Small intestine (tissue), 7 donors: ENCODE measurements at regions not wholly inside any gene's neighbourhood (a gene's known extent, or its start where the extent isn't known, plus 50 kb on each side); places are given as distances from the start of the nearest gene placed in this dataset.
"Not testable (repeated sequence)": the region's sequence is repeated elsewhere in the genome, so short reads cannot be mapped to it uniquely, and the experiment has no call there.

Source experiments
- DNase-seq, 2 donors: peaks; one replicate each; pipeline versions ENCODE4 v3.0.0 to v3.0.0-alpha.2; 2013
- FAIRE-seq: peaks from 2 replicates; lab custom pipeline; 2012; peaks lifted over from hg19 to GRCh38; lab: Jason Lieb, UNC
- H3K27ac ChIP-seq, 3 donors: one replicate each; pipeline ENCODE4 v1.5.1; 2013; ENCODE audit warnings: low read length in 2 of 3, mild to moderate bottlenecking in 2 of 3, control low read depth in 1 of 3, inconsistent platforms in 1 of 3, low read depth in 1 of 3, moderate library complexity in 1 of 3
- H3K27me3 ChIP-seq, 3 donors: one replicate each; pipeline ENCODE4 v1.6.1; 2013; ENCODE audit warnings: low read length in 3 of 3, inconsistent platforms in 1 of 3; ENCODE audit not compliant: control insufficient read depth in 3 of 3, insufficient read depth in 3 of 3
- H3K36me3 ChIP-seq, 3 donors: one replicate each; pipeline ENCODE4 v1.6.1; 2013; ENCODE audit warnings: low read length in 3 of 3, inconsistent platforms in 1 of 3, low read depth in 1 of 3, mild to moderate bottlenecking in 1 of 3, moderate library complexity in 1 of 3; ENCODE audit not compliant: control insufficient read depth in 3 of 3, insufficient read depth in 2 of 3
- H3K4me1 ChIP-seq, 3 donors: one replicate each; pipeline ENCODE4 v1.6.1; 2013; ENCODE audit warnings: low read length in 2 of 3, inconsistent platforms in 1 of 3, low read depth in 1 of 3, mild to moderate bottlenecking in 1 of 3, moderate library complexity in 1 of 3; ENCODE audit not compliant: control insufficient read depth in 3 of 3, insufficient read depth in 2 of 3
- H3K4me3 ChIP-seq, 3 donors: one replicate each; pipeline ENCODE4 v1.5.1; 2013; ENCODE audit warnings: low read length in 3 of 3, control low read depth in 1 of 3, inconsistent platforms in 1 of 3, low read depth in 1 of 3, mild to moderate bottlenecking in 1 of 3, moderate library complexity in 1 of 3
- H3K9me3 ChIP-seq, 2 donors: one replicate each; pipeline ENCODE4 v1.6.1; 2013; ENCODE audit warnings: low read depth in 1 of 2, low read length in 1 of 2; ENCODE audit not compliant: control insufficient read depth in 2 of 2, insufficient read depth in 1 of 2
- WGBS, 3 donors: extraction: QIAGEN DNeasy Blood & Tissue Kit; methylation state at CpG; one replicate each; pipeline ENCODE4 v1.1.7; 2013; 5-methylcytosine and 5-hydroxymethylcytosine counted together
- donor health status: healthy with polysubstance abuse.
- donor health status: control.
- donor health status: control.
- donor health status: Bipolar disorder and iron deficiency.
- donor health status: healthy.

GRCh38 chr12:60760965-60761364 lies 1165.1 kb downstream of the SLC16A7 start:
- no peak for DNase-seq
- H3K36me3 ChIP-seq: no peaks in the 10 kb centered on the region
- no peak overlapping the region for H3K4me3 ChIP-seq
- no peaks in the 10 kb centered on the region for H3K4me1 ChIP-seq
- WGBS, 3 donors: 20 to 64% (median 33%) methylated on average over 1 of the region's 1 CpG
- H3K9me3 ChIP-seq: no peaks in the 10 kb centered on the region
- no peak for FAIRE-seq
- H3K27me3 ChIP-seq: no peaks in the 10 kb centered on the region
- no peak overlapping the region for H3K27ac ChIP-seq

GRCh38 chr12:60801166-60801565 lies 1205.3 kb downstream of the SLC16A7 start:
- not testable (repeated sequence) for H3K9me3 ChIP-seq, H3K4me3 ChIP-seq, H3K36me3 ChIP-seq, H3K27me3 ChIP-seq, FAIRE-seq, H3K4me1 ChIP-seq, DNase-seq, H3K27ac ChIP-seq
- 59 to 76% (median 68%) methylated on average over 1 of the region's 1 CpG for WGBS, 3 donors

DNA sequence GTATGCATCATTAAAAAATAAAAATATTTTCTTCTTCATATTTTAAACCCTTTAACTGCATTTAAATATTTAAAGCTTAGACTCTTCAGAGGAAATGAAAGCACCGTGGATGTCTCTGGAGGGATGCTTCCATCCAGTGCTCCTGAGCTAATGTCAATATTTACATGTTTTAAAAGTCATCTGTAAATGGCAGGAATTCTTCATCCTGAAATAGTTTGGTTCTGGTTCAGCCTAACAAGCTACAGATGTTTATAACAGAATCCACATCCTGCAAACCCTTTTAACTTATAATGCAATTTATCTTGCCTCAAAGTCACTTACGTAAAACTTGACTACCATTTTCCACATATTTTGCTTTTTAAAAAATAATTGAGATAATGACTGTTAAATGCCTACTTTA lies 1207.3 kb downstream of the SLC16A7 start:
- FAIRE-seq (no peak), DNase-seq (no peak)
- no peak overlapping the region for H3K4me3 ChIP-seq
- no peak overlapping the region for H3K27ac ChIP-seq
- H3K36me3 ChIP-seq: no peaks in the 10 kb centered on the region
- H3K27me3 ChIP-seq: no peaks in the 10 kb centered on the region
- 20 to 39% (median 29%) methylated on average over 2 of the region's 2 CpGs for WGBS, 3 donors
- H3K9me3 ChIP-seq: no peaks in the 10 kb centered on the region
- H3K4me1 ChIP-seq: no peaks in the 10 kb centered on the region

DNA sequence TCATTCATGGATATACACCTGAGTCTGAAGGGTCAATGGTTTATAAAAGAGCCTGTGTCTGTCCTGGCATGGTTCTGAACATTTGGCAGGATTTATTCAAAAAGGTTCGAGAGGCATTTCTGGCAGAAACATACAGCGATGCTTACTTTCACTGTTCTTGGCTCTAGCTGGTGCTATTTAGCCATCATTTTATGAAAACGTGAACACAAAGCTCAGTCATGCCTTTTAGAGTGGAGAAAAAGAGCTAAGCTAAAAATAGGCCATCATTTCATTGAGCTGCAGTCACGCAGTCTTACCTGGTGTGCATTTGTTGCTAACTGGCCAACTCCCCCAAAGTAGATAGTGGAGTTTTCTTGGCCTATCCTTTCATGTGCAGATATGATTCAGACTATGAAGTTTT lies 1209.5 kb downstream of the SLC16A7 start:
- no peak overlapping the region for H3K27ac ChIP-seq
- 56 to 66% (median 59%) methylated on average over 4 of the region's 4 CpGs for WGBS, 3 donors

GRCh38 chr12:60819794-60820193 lies 1224.0 kb downstream of the SLC16A7 start:
- 79 to 95% (median 91%) methylated on average over 1 of the region's 1 CpG for WGBS, 3 donors

More for the DNA sequence above, 1209.5 kb downstream of the SLC16A7 start:
- DNase-seq (no peak), FAIRE-seq (no peak)
- H3K36me3 ChIP-seq: no peaks in the 10 kb centered on the region
- no peaks in the 10 kb centered on the region for H3K27me3 ChIP-seq
- no peak overlapping the region for H3K4me3 ChIP-seq
- no peaks in the 10 kb centered on the region for H3K9me3 ChIP-seq
- no peaks in the 10 kb centered on the region for H3K4me1 ChIP-seq

GRCh38 chr12:60822580-60822979 lies 1226.8 kb downstream of the SLC16A7 start:
- peaks cover 0 to 4% of the 10 kb centered on the region in 2 donors for H3K9me3 ChIP-seq
- no peaks in the 10 kb centered on the region for H3K4me1 ChIP-seq
- no peak overlapping the region for H3K4me3 ChIP-seq
- 55 to 71% (median 64%) methylated on average over 4 of the region's 4 CpGs for WGBS, 3 donors
- no peaks in the 10 kb centered on the region for H3K36me3 ChIP-seq
- DNase-seq: no peak
- H3K27me3 ChIP-seq: no peaks in the 10 kb centered on the region
- FAIRE-seq: no peak
- H3K27ac ChIP-seq: no peak overlapping the region

More at GRCh38 chr12:60819794-60820193, 1224.0 kb downstream of the SLC16A7 start:
- DNase-seq: no peak
- Histone ChIP-seq H3K9me3 (peaks cover 0 to 6% of the 10 kb centered on the region in 2 donors), H3K27ac (no peak overlapping the region), H3K27me3 (no peaks in the 10 kb centered on the region), H3K36me3 (no peaks in the 10 kb centered on the region), H3K4me1 (no peaks in the 10 kb centered on the region), H3K4me3 (no peak overlapping the region)
- peak; percentile 67 for FAIRE-seq

- FAIRE-seq (no peak), DNase-seq (no peak)
- WGBS, 3 donors: 55 to 68% (median 63%) methylated on average over 2 of the region's 2 CpGs
Observed at GRCh38 chr12:60830381-60830780, 1234.6 kb downstream of the SLC16A7 start.

DNA sequence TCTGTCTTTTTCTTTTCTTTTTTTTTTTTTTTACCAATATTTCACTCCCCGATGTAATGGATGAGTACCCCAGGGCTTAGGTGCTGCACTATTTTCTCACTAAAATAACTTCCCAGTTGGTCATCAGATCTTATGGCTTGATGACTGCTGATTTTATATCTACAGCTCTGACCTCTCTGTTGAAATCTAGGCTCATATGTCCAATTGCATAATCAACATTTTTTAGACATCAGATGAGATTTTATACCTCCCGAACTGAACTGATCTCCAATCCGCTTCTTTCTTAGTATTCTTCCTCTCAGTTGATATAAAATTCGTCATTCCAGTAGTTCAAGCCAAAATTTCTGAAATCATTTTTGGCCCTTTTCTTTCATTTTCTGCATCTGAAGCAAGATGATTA lies 1236.5 kb downstream of the SLC16A7 start:
- peaks cover 0 to 3% of the 10 kb centered on the region in 2 donors for H3K9me3 ChIP-seq
- no peak for FAIRE-seq
- H3K27ac ChIP-seq: no peak overlapping the region
- H3K4me1 ChIP-seq: no peaks in the 10 kb centered on the region
- no peak for DNase-seq
- WGBS, 3 donors: 77 to 86% (median 83%) methylated on average over 4 of the region's 4 CpGs
- H3K27me3 ChIP-seq: no peaks in the 10 kb centered on the region
- H3K4me3 ChIP-seq: no peak overlapping the region
- no peaks in the 10 kb centered on the region for H3K36me3 ChIP-seq

More at GRCh38 chr12:60830381-60830780, 1234.6 kb downstream of the SLC16A7 start:
- Histone ChIP-seq H3K36me3 (no peaks in the 10 kb centered on the region), H3K4me1 (no peaks in the 10 kb centered on the region), H3K4me3 (no peak overlapping the region), H3K9me3 (peaks cover 0 to 3% of the 10 kb centered on the region in 2 donors), H3K27ac (no peak overlapping the region), H3K27me3 (no peaks in the 10 kb centered on the region)

DNA sequence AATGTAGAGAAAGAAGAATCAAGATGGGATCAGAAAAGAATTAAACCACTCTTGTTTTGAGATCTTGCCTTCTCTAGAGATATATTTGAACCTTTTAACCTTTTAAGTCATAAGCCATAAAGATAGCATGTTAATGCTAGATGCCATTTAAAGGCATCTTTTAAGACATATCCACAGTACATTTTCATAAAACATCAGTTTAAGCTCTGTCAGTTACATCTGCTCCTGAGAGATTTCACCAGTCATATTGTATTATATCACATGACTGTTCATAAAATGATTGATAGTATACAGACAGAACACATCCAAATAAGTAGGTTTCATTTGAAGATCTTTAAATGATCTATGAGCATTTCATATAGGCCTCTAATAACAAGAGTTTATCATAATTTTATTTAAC lies 1238.5 kb downstream of the SLC16A7 start:
- Histone ChIP-seq H3K4me1 (no peaks in the 10 kb centered on the region), H3K36me3 (no peaks in the 10 kb centered on the region), H3K27ac (no peak overlapping the region), H3K4me3 (no peak overlapping the region), H3K27me3 (no peaks in the 10 kb centered on the region), H3K9me3 (no peaks in the 10 kb centered on the region)
- no peak for DNase-seq
- no peak for FAIRE-seq
